Stomach (tissue), 8 donors: ENCODE measurements at regions not wholly inside any gene's neighbourhood (a gene's known extent, or its start where the extent isn't known, plus 50 kb on each side); places are given as distances from the start of the nearest gene placed in this dataset.

Experiments used
- DNase-seq, 2 donors: peaks; one replicate each; pipeline versions ENCODE4 v3.0.0 to v3.0.0-alpha.2; 2013 to 2019
- H3K27ac ChIP-seq, 5 donors: fragments of 200-600 bp in 4 of 5; sonication (generic) in 4 of 5; one replicate each; pipeline ENCODE4 v1.5.1; 2013 to 2019; ENCODE audit warnings: mild to moderate bottlenecking in 1 of 5, moderate library complexity in 1 of 5
- H3K27me3 ChIP-seq, 3 donors: fragments of 200-600 bp; sonication (generic); one replicate each; pipeline ENCODE4 v1.5.1; 2017 to 2019; ENCODE audit warnings: mixed run types in 1 of 3
- H3K36me3 ChIP-seq, 4 donors: fragments of 200-600 bp; sonication (generic); 1 replicate in 3 of 4; 2 replicates in 1 of 4; pipeline ENCODE4 v1.5.1; 2016 to 2019
- H3K4me1 ChIP-seq, 4 donors: fragments of 200-600 bp; sonication (generic); one replicate each; pipeline ENCODE4 v1.5.1; 2016 to 2019
- H3K4me3 ChIP-seq, 4 donors: fragments of 200-600 bp; sonication (generic) in 3 of 4; one replicate each; pipeline ENCODE4 v1.5.1; 2016 to 2019; ENCODE audit warnings: mild to moderate bottlenecking in 1 of 4
- H3K9me3 ChIP-seq, 4 donors: fragments of 200-600 bp; sonication (generic); one replicate each; pipeline ENCODE4 v1.5.1; 2016 to 2019
- CTCF ChIP-seq, 7 experiments: fragments of 450-650 bp in 4 of 7; fragments of 200-600 bp in 3 of 7; sonication (generic) in 3 of 7; IDR thresholded peaks; one replicate each; pipeline ENCODE4 v1.5.1; 2016 to 2019; ENCODE audit warnings: antibody characterized with exemption in 7 of 7, control low read depth in 2 of 7, mild to moderate bottlenecking in 1 of 7
- EP300 ChIP-seq: sonication (generic); formaldehyde crosslinking; IDR thresholded peaks from one replicate; pipeline ENCODE4 v1.6.1; 2017; ENCODE audit warnings: antibody characterized with exemption
- POLR2A ChIP-seq, 4 donors: fragments of 450-650 bp; IDR thresholded peaks; one replicate each; pipeline ENCODE4 v1.6.1; 2016; ENCODE audit warnings: antibody characterized with exemption in 4 of 4, control low read depth in 2 of 4, mild to moderate bottlenecking in 1 of 4, moderate library complexity in 1 of 4
- POLR2AphosphoS5 ChIP-seq, 3 donors: sonication (generic); formaldehyde crosslinking; IDR thresholded peaks; one replicate each; pipeline ENCODE4 v1.6.1; 2016; ENCODE audit warnings: antibody characterized with exemption in 3 of 3
- WGBS, 5 donors: extraction: QIAGEN DNeasy Blood & Tissue Kit in 3 of 5; methylation state at CpG; one replicate each; pipeline versions ENCODE4 v1.1.5 to v1.1.7; 2013 to 2018; 5-methylcytosine and 5-hydroxymethylcytosine counted together
- intact Hi-C: fragments of 100-400 bp; cut with DNase I; formaldehyde crosslinking; loops from one replicate; pipeline ENCODE4 v1.15.1; 2023; ENCODE audit warnings: low total_unique reads
- donor health status: healthy with polysubstance abuse.
- donor health status: Bipolar disorder and iron deficiency.
- donor health status: healthy.

- WGBS, 5 donors, result 81 to 94% (median 87%) methylated on average over 3 of the region's 3 CpGs
- Histone ChIP-seq H3K9me3 (peaks cover 0 to 3% (median 0%) of the 10 kb centered on the region in 4 donors), H3K4me1 (no peaks in the 10 kb centered on the region), H3K27me3 (no peaks in the 10 kb centered on the region), H3K4me3 (no peak overlapping the region), H3K27ac (no peak overlapping the region), H3K36me3 (no peaks in the 10 kb centered on the region)
- TF ChIP-seq POLR2A (IDR thresholded peaks at IDR 0.05) (no peak), CTCF (IDR thresholded peaks at IDR 0.05) (no peak), EP300 (no peak), POLR2AphosphoS5 (IDR thresholded peaks at IDR 0.05) (no peak)
- intact Hi-C loops, result no loop called here
- DNase-seq, result no peak
Observed at GRCh38 chr14:82079553-82079952, 545.9 kb upstream of the SEL1L start.

- no peak for TF ChIP-seq POLR2A (IDR thresholded peaks at IDR 0.05)
- Histone ChIP-seq H3K4me3 (no peak overlapping the region), H3K9me3 (peaks cover 0 to 3% (median 0%) of the 10 kb centered on the region in 4 donors), H3K4me1 (no peaks in the 10 kb centered on the region), H3K36me3 (no peaks in the 10 kb centered on the region), H3K27ac (no peak overlapping the region), H3K27me3 (no peaks in the 10 kb centered on the region)
- no peak for DNase-seq
- WGBS, 5 donors, result 6 to 10% (median 8%) methylated on average over 4 of the region's 4 CpGs
- intact Hi-C loops, result no loop called here
Observed at GRCh38 chr14:82080370-82080769, 546.7 kb upstream of the SEL1L start.

- no peak for DNase-seq
- intact Hi-C loops, result no loop called here
- 54 to 63% (median 57%) methylated on average over 3 of the region's 3 CpGs for WGBS, 5 donors
- H3K36me3 ChIP-seq, result no peaks in the 10 kb centered on the region
- no peak overlapping the region for H3K4me3 ChIP-seq
- H3K27ac ChIP-seq, result no peak overlapping the region
- no peak for TF ChIP-seq EP300
- no peak for TF ChIP-seq POLR2A (IDR thresholded peaks at IDR 0.05)
- no peak for TF ChIP-seq POLR2AphosphoS5 (IDR thresholded peaks at IDR 0.05)
- no peak for TF ChIP-seq CTCF (IDR thresholded peaks at IDR 0.05)
- no peaks in the 10 kb centered on the region for H3K4me1 ChIP-seq
- no peaks in the 10 kb centered on the region for H3K9me3 ChIP-seq
- H3K27me3 ChIP-seq, result no peaks in the 10 kb centered on the region
Observed at GRCh38 chr14:82084813-82085212, 551.2 kb upstream of the SEL1L start.

- H3K27ac ChIP-seq, result no peak overlapping the region
- TF ChIP-seq CTCF (IDR thresholded peaks at IDR 0.05), result no peak
- no peaks in the 10 kb centered on the region for H3K9me3 ChIP-seq
- no peaks in the 10 kb centered on the region for H3K27me3 ChIP-seq
- H3K4me3 ChIP-seq, result no peak overlapping the region
- DNase-seq, result no peak
- no peaks in the 10 kb centered on the region for H3K36me3 ChIP-seq
- no peaks in the 10 kb centered on the region for H3K4me1 ChIP-seq
- intact Hi-C loops, result no loop called here
- 63 to 94% (median 74%) methylated on average over 1 to 2 of the region's 2 CpGs for WGBS, 5 donors
Observed at GRCh38 chr14:82091097-82091496, 557.4 kb upstream of the SEL1L start.

- H3K27me3 ChIP-seq, result no peaks in the 10 kb centered on the region
- no peak for DNase-seq
- H3K4me3 ChIP-seq, result no peak overlapping the region
- WGBS, 5 donors, result 61 to 64% (median 64%) methylated on average over 5 of the region's 5 CpGs
- H3K27ac ChIP-seq, result no peak overlapping the region
- no peaks in the 10 kb centered on the region for H3K36me3 ChIP-seq
- TF ChIP-seq POLR2A (IDR thresholded peaks at IDR 0.05), result no peak
- TF ChIP-seq POLR2AphosphoS5 (IDR thresholded peaks at IDR 0.05), result no peak
- TF ChIP-seq EP300, result no peak
- no peaks in the 10 kb centered on the region for H3K4me1 ChIP-seq
- intact Hi-C loops, result no loop called here
- H3K9me3 ChIP-seq, result no peaks in the 10 kb centered on the region
Observed at GRCh38 chr14:82094829-82095345, 561.2 kb upstream of the SEL1L start.
